Liver (tissue), 3 donors: ENCODE measurements at regions not wholly inside any gene's neighbourhood (a gene's known extent, or its start where the extent isn't known, plus 50 kb on each side); places are given as distances from the start of the nearest gene placed in this dataset.

ENCODE experiments used
- CTCF ChIP-seq: fragments of 150-350 bp; IDR thresholded peaks from 2 replicates; pipeline ENCODE4 v1.5.1; 2017; ENCODE audit warnings: improper control_type of control experiment, low read depth, low read length; ENCODE audit not compliant: missing input control
- JUND ChIP-seq, 2 donors: IDR thresholded peaks; 2 replicates each; pipeline ENCODE4 v1.6.1; 2016; ENCODE audit warnings: antibody characterized with exemption in 2 of 2
- MAX ChIP-seq: IDR thresholded peaks from 2 replicates; pipeline ENCODE4 v1.6.1; 2016; ENCODE audit warnings: antibody characterized with exemption
- RAD21 ChIP-seq, 2 donors: IDR thresholded peaks; 2 replicates each; pipeline ENCODE4 v1.6.1; 2016; ENCODE audit warnings: antibody characterized with exemption in 2 of 2, mild to moderate bottlenecking in 2 of 2
- REST ChIP-seq: IDR thresholded peaks from 2 replicates; pipeline ENCODE4 v1.6.1; 2016; ENCODE audit warnings: antibody characterized with exemption, mild to moderate bottlenecking
- SP1 ChIP-seq: IDR thresholded peaks from 2 replicates; pipeline ENCODE4 v1.6.1; 2018; ENCODE audit warnings: antibody characterized with exemption, mild to moderate bottlenecking
- TAF1 ChIP-seq: conservative IDR thresholded peaks from 2 replicates; pipeline ENCODE4 v1.6.1; 2016; ENCODE audit warnings: antibody characterized with exemption, mild to moderate bottlenecking
- YY1 ChIP-seq: IDR thresholded peaks from 2 replicates; pipeline ENCODE4 v1.6.1; 2016; ENCODE audit warnings: antibody characterized with exemption, mild to moderate bottlenecking
- donor health status: healthy.
- donor health status: healthy.

GRCh38 chr15:79172801-79173460 lies 82.4 kb upstream of the RASGRF1 start:
- TF ChIP-seq CTCF (no peak), TAF1 (no peak), RAD21 (IDR thresholded peaks at IDR 0.05) (no peak), REST (no peak), YY1 (no peak), SP1 (no peak), MAX (no peak), JUND (IDR thresholded peaks at IDR 0.05) (no peak)
